Inferior parietal cortex (tissue), 1 donor: ENCODE measurements at regions not wholly inside any gene's neighbourhood (a gene's known extent, or its start where the extent isn't known, plus 50 kb on each side); places are given as distances from the start of the nearest gene placed in this dataset.
"Not testable (repeated sequence)": the region's sequence is repeated elsewhere in the genome, so short reads cannot be mapped to it uniquely, and the experiment has no call there.

Experiments
- DNase-seq: peaks from one replicate; pipeline ENCODE4 v3.0.0-alpha.2; 2016; ENCODE audit errors: extremely low spot score

DNA sequence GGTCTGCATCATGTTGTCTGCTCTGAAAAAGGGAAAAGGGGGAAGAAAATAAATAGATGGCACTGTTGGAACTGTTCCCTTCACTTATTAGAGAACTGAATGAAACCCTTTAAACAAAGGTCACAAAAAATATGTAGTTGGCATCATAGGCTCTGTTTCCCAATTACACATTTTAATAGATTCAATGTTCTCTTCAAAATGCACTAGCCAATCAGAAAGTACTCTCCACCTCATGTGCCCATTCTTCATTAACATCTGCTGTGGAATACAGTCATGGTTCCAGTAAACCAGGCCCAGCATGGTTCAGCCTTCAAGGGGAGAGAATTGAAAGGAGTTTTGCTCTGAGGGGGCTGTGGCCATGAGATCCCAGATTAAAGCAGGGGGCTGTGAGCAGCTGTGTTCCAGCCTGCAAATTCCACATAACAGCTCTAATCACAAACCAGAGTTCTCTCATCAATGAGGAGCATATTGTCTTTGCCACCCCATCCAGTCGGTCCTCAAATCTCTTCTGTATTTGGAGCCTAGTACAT lies 165.9 kb upstream of the CREB1 start:
- DNase-seq = no peak

DNA sequence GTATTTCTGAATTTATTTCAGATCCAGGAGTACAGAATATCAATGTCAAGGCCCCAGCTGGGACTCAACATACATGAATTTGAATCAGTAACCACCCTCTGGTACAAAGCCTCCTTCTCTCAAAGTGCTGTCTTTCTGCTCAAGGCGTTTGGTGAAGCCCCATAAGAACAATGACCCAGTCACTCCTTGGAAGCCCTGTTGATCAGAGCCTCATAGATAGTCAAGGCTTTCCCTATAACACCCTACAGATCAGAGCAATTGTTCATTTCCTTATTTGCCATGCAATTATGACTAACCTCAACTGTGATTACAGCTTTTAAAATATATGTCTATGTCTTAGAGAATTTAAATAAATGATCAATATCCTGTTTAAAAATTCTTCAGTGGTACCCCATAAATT lies 159.1 kb upstream of the CREB1 start:
- no peak for DNase-seq

DNA sequence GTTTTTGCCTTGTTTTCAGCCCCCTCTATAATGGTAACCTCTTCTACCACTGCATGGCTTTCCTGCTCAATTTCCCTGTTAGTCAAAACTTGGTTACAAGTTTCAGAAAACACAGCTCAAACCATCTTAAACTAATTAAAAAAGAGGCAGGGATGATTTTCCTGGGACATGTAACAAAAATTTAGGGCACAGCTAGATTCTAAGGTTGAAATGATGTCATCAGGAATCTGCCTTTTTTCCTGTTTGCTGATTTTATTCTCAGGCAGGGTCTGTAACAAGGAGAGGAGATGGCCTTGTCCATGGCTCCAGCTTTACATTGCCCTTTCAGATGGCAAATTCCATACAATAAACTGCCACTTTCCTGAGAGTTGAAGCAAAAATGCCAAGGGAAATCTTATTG lies 157.9 kb upstream of the CREB1 start:
- DNase-seq = no peak

DNA sequence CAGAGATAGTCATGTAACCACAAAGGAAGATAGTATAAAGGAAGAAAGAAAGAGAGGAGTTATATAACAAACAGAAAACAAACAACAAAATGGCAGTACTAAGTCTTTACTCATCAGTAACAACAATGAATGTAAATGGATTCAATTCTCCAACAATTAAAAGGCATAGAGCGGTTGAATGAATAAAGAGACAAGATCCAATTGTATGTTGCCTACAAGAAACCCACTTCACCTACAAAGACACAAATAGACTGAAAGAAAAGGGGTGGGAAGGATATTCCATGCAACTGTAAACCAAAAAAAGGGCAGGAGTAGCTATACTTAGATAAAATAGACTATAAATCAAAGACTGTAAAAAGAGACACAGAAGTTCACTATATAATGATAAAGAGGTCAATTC lies 157.3 kb upstream of the CREB1 start:
- DNase-seq = no peak

- DNase-seq = no peak
Measured at GRCh38 chr2:207375207-207375875, 154.4 kb upstream of the CREB1 start.

DNA sequence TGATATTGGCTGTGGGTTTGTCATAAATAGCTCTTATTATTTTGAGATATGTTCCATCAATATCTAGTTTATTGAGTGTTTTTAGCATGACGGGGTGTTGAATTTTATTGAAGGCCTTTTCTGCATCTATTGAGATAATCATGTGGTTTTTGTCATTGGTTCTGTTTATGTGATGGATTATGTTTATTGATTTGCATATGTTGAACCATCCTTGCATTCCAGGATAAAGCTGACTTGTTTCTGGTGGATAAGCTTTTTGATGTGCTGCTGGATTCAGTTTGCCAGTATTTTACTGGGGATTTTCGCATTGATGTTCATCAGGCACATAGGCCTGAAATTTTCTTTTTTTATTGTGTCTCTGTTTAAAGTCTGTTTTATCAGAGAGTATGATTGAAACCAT lies 151.1 kb upstream of the CREB1 start:
- DNase-seq = not testable (repeated sequence)

- no peak for DNase-seq
Measured at GRCh38 chr2:207385076-207385475, 144.7 kb upstream of the CREB1 start.

GRCh38 chr2:207385903-207386302 lies 143.9 kb upstream of the CREB1 start:
- DNase-seq = no peak

GRCh38 chr2:207387001-207387571 lies 142.7 kb upstream of the CREB1 start:
- no peak for DNase-seq

DNA sequence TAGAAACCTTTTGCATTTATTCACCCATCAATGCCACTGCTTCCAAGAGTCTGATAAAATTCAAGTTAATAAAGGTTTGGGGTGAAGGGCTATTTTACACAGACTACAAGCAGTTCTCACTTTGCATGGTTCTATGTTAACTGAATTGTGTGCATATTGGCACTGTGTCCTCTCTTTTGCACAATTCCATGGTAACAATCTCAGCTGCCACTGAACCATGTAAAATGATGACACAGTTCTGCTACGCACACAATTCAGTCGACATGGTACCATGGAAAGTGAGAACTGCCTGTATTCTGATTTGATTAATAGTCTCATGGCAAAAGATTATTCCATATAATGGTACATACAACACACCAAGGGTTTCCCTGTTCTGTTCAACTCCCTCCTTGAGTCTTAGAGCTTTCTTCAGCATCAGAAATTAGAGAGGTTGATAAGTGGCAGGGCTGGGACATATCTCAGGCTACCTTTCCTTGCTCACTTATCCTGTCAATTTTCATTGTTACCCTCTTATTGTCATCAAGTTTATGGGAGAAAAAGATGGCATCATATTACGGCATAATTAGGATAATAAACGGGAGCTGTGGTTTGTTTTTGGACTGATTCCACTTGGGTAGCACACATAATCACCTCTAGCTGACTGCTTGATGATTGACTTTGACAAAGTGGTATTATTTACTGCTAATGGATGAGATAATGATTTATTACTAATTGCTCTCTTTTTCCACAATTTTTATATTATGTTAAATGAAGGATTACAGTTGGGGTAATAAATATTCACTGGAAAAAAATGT lies 139.3 kb upstream of the CREB1 start:
- no peak for DNase-seq

DNA sequence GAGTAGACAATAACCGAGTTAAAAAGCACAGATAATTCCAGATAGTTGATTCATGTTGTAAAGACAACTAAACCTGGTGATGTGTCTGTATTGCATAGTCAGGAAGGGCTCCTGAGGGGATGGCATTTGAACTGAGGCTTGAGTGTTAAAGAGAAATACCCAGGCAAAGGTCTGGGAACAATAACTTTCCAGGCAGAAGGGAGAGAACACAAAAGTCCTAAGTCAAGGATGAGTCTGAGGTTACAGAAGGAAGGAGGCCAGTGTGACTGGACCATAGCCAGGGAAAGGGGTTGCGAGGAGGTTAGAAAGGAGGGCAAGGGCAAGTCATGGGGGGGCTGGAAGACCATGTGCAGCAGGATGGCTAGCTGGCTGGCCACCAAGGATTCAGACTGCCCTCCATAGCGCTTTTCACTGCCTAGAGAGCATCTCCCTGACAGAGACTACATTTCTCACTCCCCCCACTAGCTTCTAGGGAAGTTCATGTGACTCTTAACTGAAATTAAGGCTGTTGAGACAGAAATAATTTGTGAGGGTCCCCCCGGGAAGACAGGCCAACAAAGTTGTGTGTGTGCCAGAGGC lies 135.5 kb upstream of the CREB1 start:
- DNase-seq = no peak

- no peak for DNase-seq
Measured at GRCh38 chr2:207394812-207395534, 134.8 kb upstream of the CREB1 start.

DNA sequence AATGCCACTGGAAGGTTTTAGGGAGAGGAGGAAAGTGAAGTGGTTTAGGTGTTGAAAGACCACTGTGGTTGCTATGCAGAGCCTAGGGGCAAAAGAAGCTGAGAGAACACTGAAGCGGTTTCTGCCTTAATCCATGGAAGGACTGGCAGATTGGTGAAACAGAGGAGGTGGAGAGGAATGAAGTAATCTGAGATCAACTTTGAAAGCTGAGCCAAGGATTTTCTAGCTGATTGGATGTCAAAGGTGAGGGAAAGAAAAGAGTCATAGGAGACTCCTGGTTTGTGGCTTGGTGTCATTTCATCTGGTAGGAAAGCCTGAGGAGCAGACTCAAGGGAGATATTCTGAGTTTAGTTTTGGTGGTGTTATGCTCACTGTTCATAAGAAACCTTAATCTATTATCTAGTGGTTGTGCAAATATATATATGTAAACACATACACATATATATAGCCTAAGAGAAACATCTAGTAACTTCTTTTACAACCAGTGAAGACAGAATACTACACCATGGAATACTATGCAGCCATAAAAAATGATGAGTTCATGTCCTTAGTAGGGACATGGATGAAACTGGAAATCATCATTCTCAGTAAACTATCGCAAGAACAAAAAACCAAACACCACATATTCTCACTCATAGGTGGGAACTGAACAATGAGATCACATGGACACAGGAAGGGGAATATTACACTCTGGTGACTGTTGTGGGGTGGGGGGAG lies 134.1 kb upstream of the CREB1 start:
- DNase-seq = no peak

- no peak for DNase-seq
Measured at GRCh38 chr2:207397917-207398655, 131.7 kb upstream of the CREB1 start.

GRCh38 chr2:207399301-207399700 lies 130.5 kb upstream of the CREB1 start:
- DNase-seq = no peak

DNA sequence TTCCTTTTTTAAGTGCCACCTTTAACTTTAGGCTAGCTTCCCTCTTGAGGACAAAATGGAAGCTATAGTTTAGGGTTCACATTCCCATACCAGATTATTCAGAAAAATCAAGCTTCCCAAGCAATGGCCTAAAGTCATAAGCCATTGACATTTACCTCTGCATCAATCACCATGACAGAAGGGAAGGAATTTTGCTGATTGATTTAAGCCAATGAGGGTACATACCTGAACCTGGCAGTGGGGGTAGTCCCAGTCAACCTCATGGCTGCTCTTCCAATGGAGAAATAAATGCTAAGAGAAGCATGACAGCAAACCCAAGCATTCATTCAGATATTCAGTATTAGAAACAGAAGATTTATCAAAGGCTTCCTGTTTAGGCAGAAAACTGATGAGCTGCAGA lies 128.4 kb upstream of the CREB1 start:
- no peak for DNase-seq

DNA sequence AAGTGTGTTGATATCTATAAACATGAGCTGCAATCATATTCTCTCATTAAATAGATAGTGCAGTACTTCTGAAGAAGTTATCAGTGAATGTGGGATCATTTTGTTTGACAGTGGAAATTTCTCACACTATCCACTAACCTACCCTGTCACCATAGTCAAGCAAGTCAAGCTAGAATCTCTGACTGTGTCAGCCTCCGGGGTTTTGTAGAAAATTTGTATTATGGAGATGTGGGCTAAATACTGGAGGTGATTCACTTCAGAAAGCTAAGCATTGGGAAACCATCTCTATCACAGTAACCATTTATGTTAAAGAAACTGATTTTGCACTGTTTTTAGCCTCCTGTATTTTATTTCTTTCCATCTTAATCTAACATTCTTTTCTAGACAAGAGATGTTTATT lies 126.6 kb upstream of the CREB1 start:
- DNase-seq = no peak

DNA sequence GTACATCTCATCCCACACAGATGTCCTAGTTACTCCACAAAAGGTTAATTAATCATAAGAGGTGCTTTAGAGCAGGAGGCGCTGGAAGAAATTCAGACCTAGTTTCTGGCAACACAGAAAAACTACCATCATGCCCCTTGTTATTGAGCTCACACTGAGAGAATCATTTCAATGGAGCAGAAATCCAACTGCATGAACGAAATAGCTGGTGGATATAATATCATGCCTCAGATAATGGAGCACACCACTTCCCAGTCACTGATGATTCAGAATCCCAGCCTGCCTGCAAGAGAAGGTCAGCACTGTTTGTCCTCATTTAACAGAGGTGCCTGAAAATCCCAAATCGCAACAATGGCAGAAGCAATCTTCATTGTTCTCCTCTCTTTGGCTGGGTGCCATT lies 125.8 kb upstream of the CREB1 start:
- DNase-seq = no peak

DNA sequence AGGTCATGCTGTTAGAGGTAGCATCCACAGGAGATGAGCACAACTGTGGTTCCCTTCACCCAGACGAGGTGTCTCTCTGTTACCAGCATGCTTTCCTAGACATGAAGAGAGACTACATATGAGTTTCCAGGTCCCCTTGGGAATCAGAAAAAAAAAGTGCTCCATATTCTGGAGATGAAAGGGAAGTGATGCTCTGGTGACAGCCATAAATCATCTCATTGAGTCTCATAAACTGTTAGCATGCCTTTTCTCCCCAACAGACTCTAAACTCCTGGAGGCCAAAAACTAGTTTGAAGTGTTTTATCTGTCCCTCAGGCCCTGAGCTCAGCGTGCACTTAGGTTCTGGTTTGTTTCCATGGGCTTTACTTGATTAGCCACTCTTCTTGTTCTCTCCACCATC lies 124.6 kb upstream of the CREB1 start:
- no peak for DNase-seq

- DNase-seq = no peak
Measured at GRCh38 chr2:207408086-207408794, 121.5 kb upstream of the CREB1 start.
